Panc1 (cell line): ENCODE measurements at regions not wholly inside any gene's neighbourhood (a gene's known extent, or its start where the extent isn't known, plus 50 kb on each side); places are given as distances from the start of the nearest gene placed in this dataset.

Experiments used
- POLR2AphosphoS5 ChIP-seq: IDR thresholded peaks from 2 replicates; pipeline ENCODE4 v1.6.1; 2012; ENCODE audit warnings: mild to moderate bottlenecking, low read depth, low read length, moderate library complexity
- REST ChIP-seq, 2 experiments: IDR thresholded peaks; 2 replicates each; pipeline ENCODE4 v1.6.1; 2011 to 2012; ENCODE audit warnings: low read depth in 2 of 2, control low read depth in 1 of 2, low read length in 1 of 2, mild to moderate bottlenecking in 1 of 2, moderate library complexity in 1 of 2; ENCODE audit not compliant: insufficient read depth in 1 of 2
- SIN3A ChIP-seq: IDR thresholded peaks from 2 replicates; pipeline ENCODE4 v1.6.1; 2012; ENCODE audit warnings: low read depth, mild to moderate bottlenecking, low read length, moderate library complexity, borderline replicate concordance; ENCODE audit not compliant: insufficient read depth
- TCF7L2 ChIP-seq: IDR thresholded peaks from 2 replicates; pipeline ENCODE4 v1.6.1; 2011; ENCODE audit warnings: mild to moderate bottlenecking, low read depth, low read length, inconsistent platforms
- TF ChIP-seq, protein P1 (sequence below): fragments of 450-650 bp; IDR thresholded peaks from 2 replicates; pipeline ENCODE4 v1.5.1; 2017; ENCODE audit warnings: mild to moderate bottlenecking

GRCh38 chr9:87216036-87216435 lies 268.7 kb upstream of the GAS1 start:
- no peak for TF ChIP-seq SIN3A
- TF ChIP-seq, protein P1, sequence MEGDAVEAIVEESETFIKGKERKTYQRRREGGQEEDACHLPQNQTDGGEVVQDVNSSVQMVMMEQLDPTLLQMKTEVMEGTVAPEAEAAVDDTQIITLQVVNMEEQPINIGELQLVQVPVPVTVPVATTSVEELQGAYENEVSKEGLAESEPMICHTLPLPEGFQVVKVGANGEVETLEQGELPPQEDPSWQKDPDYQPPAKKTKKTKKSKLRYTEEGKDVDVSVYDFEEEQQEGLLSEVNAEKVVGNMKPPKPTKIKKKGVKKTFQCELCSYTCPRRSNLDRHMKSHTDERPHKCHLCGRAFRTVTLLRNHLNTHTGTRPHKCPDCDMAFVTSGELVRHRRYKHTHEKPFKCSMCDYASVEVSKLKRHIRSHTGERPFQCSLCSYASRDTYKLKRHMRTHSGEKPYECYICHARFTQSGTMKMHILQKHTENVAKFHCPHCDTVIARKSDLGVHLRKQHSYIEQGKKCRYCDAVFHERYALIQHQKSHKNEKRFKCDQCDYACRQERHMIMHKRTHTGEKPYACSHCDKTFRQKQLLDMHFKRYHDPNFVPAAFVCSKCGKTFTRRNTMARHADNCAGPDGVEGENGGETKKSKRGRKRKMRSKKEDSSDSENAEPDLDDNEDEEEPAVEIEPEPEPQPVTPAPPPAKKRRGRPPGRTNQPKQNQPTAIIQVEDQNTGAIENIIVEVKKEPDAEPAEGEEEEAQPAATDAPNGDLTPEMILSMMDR, result no peak
- no peak for TF ChIP-seq REST (IDR thresholded peaks at IDR 0.05; ENCODE audit: insufficient read depth in 1 of 2, low read depth in 2 of 2, low read length in 1 of 2)
- TF ChIP-seq POLR2AphosphoS5, result no peak
- no peak for TF ChIP-seq TCF7L2
